Kidney epithelial cell (primary cell): ENCODE measurements at regions not wholly inside any gene's neighbourhood (a gene's known extent, or its start where the extent isn't known, plus 50 kb on each side); places are given as distances from the start of the nearest gene placed in this dataset.

Experiments used
- DNase-seq: peaks from one replicate; pipeline ENCODE4 v3.0.0-alpha.2; 2010; ENCODE audit warnings: low read depth
- H3K27me3 ChIP-seq: 2 replicates; pipeline ENCODE4 v1.6.0; 2011; ENCODE audit warnings: low read length; ENCODE audit not compliant: control insufficient read depth, insufficient read depth
- H3K36me3 ChIP-seq: 2 replicates; pipeline ENCODE4 v1.5.1; 2011; ENCODE audit warnings: low read length; ENCODE audit not compliant: control insufficient read depth, insufficient read depth
- H3K4me3 ChIP-seq: 2 replicates; pipeline ENCODE4 v1.5.1; 2011; ENCODE audit warnings: low read depth, mild to moderate bottlenecking, control low read depth, low read length
- CTCF ChIP-seq: IDR thresholded peaks from 2 replicates; pipeline ENCODE4 v1.5.1; 2011; ENCODE audit warnings: mild to moderate bottlenecking, moderate library complexity, low read length, control low read depth, inconsistent platforms; ENCODE audit not compliant: insufficient read depth, poor library complexity, severe bottlenecking

- no peak for DNase-seq
- no peak overlapping the region for H3K4me3 ChIP-seq
- no peaks in the 10 kb centered on the region for H3K27me3 ChIP-seq
- no peaks in the 10 kb centered on the region for H3K36me3 ChIP-seq
- no peak for TF ChIP-seq CTCF
Observed at GRCh38 chr6:135753196-135753595, 98.3 kb upstream of the PDE7B start.

- no peaks in the 10 kb centered on the region for H3K36me3 ChIP-seq
- no peak for DNase-seq
- peak; percentile 6 for TF ChIP-seq CTCF
- H3K27me3 ChIP-seq = no peaks in the 10 kb centered on the region
- no peak overlapping the region for H3K4me3 ChIP-seq
Observed at GRCh38 chr6:135759831-135760230, 91.7 kb upstream of the PDE7B start.

GRCh38 chr6:135774006-135774405 lies 77.5 kb upstream of the PDE7B start:
- H3K27me3 ChIP-seq = no peaks in the 10 kb centered on the region
- DNase-seq = no peak
- no peak for TF ChIP-seq CTCF
- H3K36me3 ChIP-seq = no peaks in the 10 kb centered on the region
- H3K4me3 ChIP-seq = no peak overlapping the region

GRCh38 chr6:135779213-135779612 lies 72.3 kb upstream of the PDE7B start:
- H3K36me3 ChIP-seq = no peaks in the 10 kb centered on the region
- TF ChIP-seq CTCF = no peak
- no peak overlapping the region for H3K4me3 ChIP-seq
- no peak for DNase-seq
- no peaks in the 10 kb centered on the region for H3K27me3 ChIP-seq

GRCh38 chr6:135780326-135780725 lies 71.2 kb upstream of the PDE7B start:
- Histone ChIP-seq H3K36me3 (no peaks in the 10 kb centered on the region), H3K4me3 (no peak overlapping the region), H3K27me3 (no peaks in the 10 kb centered on the region)
- TF ChIP-seq CTCF = no peak
- no peak for DNase-seq

GRCh38 chr6:135782546-135782945 lies 69.0 kb upstream of the PDE7B start:
- no peaks in the 10 kb centered on the region for H3K36me3 ChIP-seq
- TF ChIP-seq CTCF = no peak
- no peak overlapping the region for H3K4me3 ChIP-seq
- H3K27me3 ChIP-seq = no peaks in the 10 kb centered on the region
- DNase-seq = no peak
